Uterus (tissue), 3 donors: ENCODE measurements at regions not wholly inside any gene's neighbourhood (a gene's known extent, or its start where the extent isn't known, plus 50 kb on each side); places are given as distances from the start of the nearest gene placed in this dataset.
"Not testable (repeated sequence)": the region's sequence is repeated elsewhere in the genome, so short reads cannot be mapped to it uniquely, and the experiment has no call there.

Source experiments
- DNase-seq, 2 donors: peaks; one replicate each; pipeline ENCODE4 v3.0.0-alpha.2; 2019 to 2020
- H3K27ac ChIP-seq, 2 donors: fragments of 200-600 bp; sonication (generic); 1 replicate in 1 of 2; 2 replicates in 1 of 2; pipeline ENCODE4 v1.5.1; 2016 to 2018
- H3K27me3 ChIP-seq, 2 donors: fragments of 200-600 bp; sonication (generic); one replicate each; pipeline ENCODE4 v1.5.1; 2018 to 2019; ENCODE audit warnings: control low read depth in 1 of 2
- H3K36me3 ChIP-seq, 2 donors: fragments of 200-600 bp; sonication (generic); one replicate each; pipeline ENCODE4 v1.5.1; 2019; ENCODE audit warnings: control low read depth in 1 of 2
- H3K4me1 ChIP-seq, 2 donors: fragments of 200-600 bp; sonication (generic); one replicate each; pipeline ENCODE4 v1.5.1; 2018 to 2019; ENCODE audit warnings: control low read depth in 1 of 2
- H3K4me3 ChIP-seq, 2 donors: fragments of 200-600 bp; sonication (generic); 1 replicate in 1 of 2; 2 replicates in 1 of 2; pipeline ENCODE4 v1.5.1; 2018 to 2019; ENCODE audit warnings: mild to moderate bottlenecking in 1 of 2
- H3K9me3 ChIP-seq, 2 donors: fragments of 200-600 bp; sonication (generic); one replicate each; pipeline ENCODE4 v1.5.1; 2019; ENCODE audit warnings: control low read depth in 1 of 2
- POLR2A ChIP-seq, 2 donors: fragments of 450-650 bp; IDR thresholded peaks; one replicate each; pipeline ENCODE4 v1.6.1; 2016; ENCODE audit warnings: antibody characterized with exemption in 2 of 2, mild to moderate bottlenecking in 1 of 2, moderate library complexity in 1 of 2
- intact Hi-C: fragments of 100-400 bp; cut with DNase I; formaldehyde crosslinking; loops from one replicate; pipeline ENCODE4 v1.15.1; 2023; ENCODE audit warnings: low total_unique reads
- TF ChIP-seq, protein P1 (sequence below), 4 experiments: fragments of 200-600 bp in 2 of 4; fragments of 450-650 bp in 2 of 4; sonication (generic) in 2 of 4; IDR thresholded peaks; one replicate each; pipeline ENCODE4 v1.5.1; 2016 to 2019; ENCODE audit warnings: antibody characterized with exemption in 4 of 4, mild to moderate bottlenecking in 2 of 4, moderate library complexity in 1 of 4
- donor health status: DM: yes; HTN: yes; CAD: no.

GRCh38 chr15:87557881-87558280, 698.7 kb downstream of the NTRK3 start:
- DNase-seq = no peak
- TF ChIP-seq, protein P1, sequence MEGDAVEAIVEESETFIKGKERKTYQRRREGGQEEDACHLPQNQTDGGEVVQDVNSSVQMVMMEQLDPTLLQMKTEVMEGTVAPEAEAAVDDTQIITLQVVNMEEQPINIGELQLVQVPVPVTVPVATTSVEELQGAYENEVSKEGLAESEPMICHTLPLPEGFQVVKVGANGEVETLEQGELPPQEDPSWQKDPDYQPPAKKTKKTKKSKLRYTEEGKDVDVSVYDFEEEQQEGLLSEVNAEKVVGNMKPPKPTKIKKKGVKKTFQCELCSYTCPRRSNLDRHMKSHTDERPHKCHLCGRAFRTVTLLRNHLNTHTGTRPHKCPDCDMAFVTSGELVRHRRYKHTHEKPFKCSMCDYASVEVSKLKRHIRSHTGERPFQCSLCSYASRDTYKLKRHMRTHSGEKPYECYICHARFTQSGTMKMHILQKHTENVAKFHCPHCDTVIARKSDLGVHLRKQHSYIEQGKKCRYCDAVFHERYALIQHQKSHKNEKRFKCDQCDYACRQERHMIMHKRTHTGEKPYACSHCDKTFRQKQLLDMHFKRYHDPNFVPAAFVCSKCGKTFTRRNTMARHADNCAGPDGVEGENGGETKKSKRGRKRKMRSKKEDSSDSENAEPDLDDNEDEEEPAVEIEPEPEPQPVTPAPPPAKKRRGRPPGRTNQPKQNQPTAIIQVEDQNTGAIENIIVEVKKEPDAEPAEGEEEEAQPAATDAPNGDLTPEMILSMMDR (IDR thresholded peaks at IDR 0.05) = no peak
- no peak for TF ChIP-seq POLR2A (IDR thresholded peaks at IDR 0.05)
- Histone ChIP-seq H3K9me3 (no peaks in the 10 kb centered on the region), H3K36me3 (no peaks in the 10 kb centered on the region), H3K27me3 (no peaks in the 10 kb centered on the region), H3K4me1 (no peaks in the 10 kb centered on the region), H3K4me3 (no peak overlapping the region), H3K27ac (no peak overlapping the region)
- intact Hi-C loops = no loop called here

GRCh38 chr15:87556886-87557285, 699.7 kb downstream of the NTRK3 start:
- Histone ChIP-seq H3K27me3 (no peaks in the 10 kb centered on the region), H3K9me3 (no peaks in the 10 kb centered on the region), H3K27ac (no peak overlapping the region), H3K4me3 (no peak overlapping the region), H3K36me3 (no peaks in the 10 kb centered on the region), H3K4me1 (no peaks in the 10 kb centered on the region)
- TF ChIP-seq, protein P1 (IDR thresholded peaks at IDR 0.05) = no peak
- TF ChIP-seq POLR2A (IDR thresholded peaks at IDR 0.05) = no peak
- DNase-seq = no peak
- intact Hi-C loops = no loop called here

- intact Hi-C loops = no loop called here
- Histone ChIP-seq H3K27me3 (no peaks in the 10 kb centered on the region), H3K36me3 (no peaks in the 10 kb centered on the region), H3K4me3 (no peak overlapping the region), H3K27ac (no peak overlapping the region), H3K4me1 (no peaks in the 10 kb centered on the region), H3K9me3 (no peaks in the 10 kb centered on the region)
- DNase-seq = no peak
- TF ChIP-seq, protein P1 (IDR thresholded peaks at IDR 0.05) = no peak
- TF ChIP-seq POLR2A (IDR thresholded peaks at IDR 0.05) = no peak
These were observed 706.7 kb downstream of the NTRK3 start for GRCh38 chr15:87549860-87550259.

GRCh38 chr15:87549296-87549695, 707.2 kb downstream of the NTRK3 start:
- Histone ChIP-seq H3K4me3 (no peak overlapping the region), H3K36me3 (no peaks in the 10 kb centered on the region), H3K9me3 (no peaks in the 10 kb centered on the region), H3K4me1 (no peaks in the 10 kb centered on the region), H3K27me3 (no peaks in the 10 kb centered on the region), H3K27ac (no peak overlapping the region)
- no peak for DNase-seq
- no peak for TF ChIP-seq POLR2A (IDR thresholded peaks at IDR 0.05)
- TF ChIP-seq, protein P1 (IDR thresholded peaks at IDR 0.05) = no peak
- intact Hi-C loops = no loop called here

- intact Hi-C loops, H3K27ac ChIP-seq, H3K36me3 ChIP-seq, DNase-seq, H3K9me3 ChIP-seq, H3K4me3 ChIP-seq, H3K4me1 ChIP-seq, H3K27me3 ChIP-seq: not testable (repeated sequence)
These were observed 707.9 kb downstream of the NTRK3 start for GRCh38 chr15:87548590-87548989.

DNA sequence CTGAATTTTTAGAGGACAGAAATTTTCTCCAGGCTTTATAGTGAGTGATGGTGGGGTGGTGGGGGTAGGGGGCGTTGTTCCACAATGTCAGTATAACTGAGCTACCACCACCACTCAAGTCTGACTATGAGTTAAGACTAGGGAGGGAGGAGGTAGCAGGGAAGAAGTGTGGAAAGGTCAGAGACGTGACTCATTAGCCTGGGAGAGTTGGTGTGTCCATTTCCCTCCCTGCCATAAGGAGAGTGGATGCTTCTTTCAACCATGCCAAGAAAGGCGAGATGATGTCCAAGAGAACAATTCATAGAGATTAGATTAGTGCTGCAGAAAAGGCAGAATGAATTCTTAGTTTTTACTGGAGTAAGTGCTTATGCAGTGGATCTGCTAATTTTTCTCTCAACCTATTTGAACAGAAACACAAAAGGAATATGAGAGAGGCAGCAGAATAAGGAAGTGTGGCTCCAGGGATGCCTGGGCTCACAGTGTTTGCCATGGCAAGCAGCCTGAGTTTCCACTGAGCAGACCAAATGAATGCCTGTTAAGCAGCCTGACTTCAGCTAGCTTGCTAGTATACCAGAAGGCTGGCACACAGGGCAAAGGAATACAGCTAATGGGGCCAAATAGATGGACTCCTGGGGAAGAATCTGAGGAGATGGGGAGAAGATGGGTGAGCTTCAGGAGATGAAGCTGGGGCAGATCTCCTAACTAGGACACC, 708.9 kb downstream of the NTRK3 start:
- TF ChIP-seq POLR2A (IDR thresholded peaks at IDR 0.05) = no peak
- TF ChIP-seq, protein P1 (IDR thresholded peaks at IDR 0.05) = no peak
- no peak overlapping the region for H3K27ac ChIP-seq
- intact Hi-C loops = no loop called here
- no peaks in the 10 kb centered on the region for H3K36me3 ChIP-seq
- H3K4me1 ChIP-seq = no peaks in the 10 kb centered on the region
- no peaks in the 10 kb centered on the region for H3K9me3 ChIP-seq
- no peak for DNase-seq
- H3K4me3 ChIP-seq = no peak overlapping the region
- no peaks in the 10 kb centered on the region for H3K27me3 ChIP-seq
